HG02885 (cell line): ENCODE measurements at regions not wholly inside any gene's neighbourhood (a gene's known extent, or its start where the extent isn't known, plus 50 kb on each side); places are given as distances from the start of the nearest gene placed in this dataset.

Experiments
- ATAC-seq: cut with Tn5 transposase; IDR thresholded peaks from one replicate; pipeline ENCODE4 v1.9.1; 2021; ENCODE audit warnings: mild to moderate bottlenecking; ENCODE audit not compliant: unreplicated experiment, poor library complexity

- ATAC-seq = no peak
Measured at GRCh38 chr2:14330884-14331283, 301.6 kb upstream of the LRATD1 start.

GRCh38 chr2:14336759-14337382, 295.6 kb upstream of the LRATD1 start:
- no peak for ATAC-seq

- no peak for ATAC-seq
Measured at GRCh38 chr2:14340703-14341102, 291.8 kb upstream of the LRATD1 start.

- no peak for ATAC-seq
Measured at GRCh38 chr2:14342313-14342712, 290.2 kb upstream of the LRATD1 start.

- no peak for ATAC-seq
Measured at GRCh38 chr2:14344355-14344754, 288.2 kb upstream of the LRATD1 start.

- no peak for ATAC-seq
Measured at GRCh38 chr2:14348247-14348646, 284.3 kb upstream of the LRATD1 start.

GRCh38 chr2:14350856-14351255, 281.7 kb upstream of the LRATD1 start:
- no peak for ATAC-seq

GRCh38 chr2:14352067-14352466, 280.4 kb upstream of the LRATD1 start:
- no peak for ATAC-seq

GRCh38 chr2:14354231-14354630, 278.3 kb upstream of the LRATD1 start:
- no peak for ATAC-seq

GRCh38 chr2:14355102-14355501, 277.4 kb upstream of the LRATD1 start:
- no peak for ATAC-seq

GRCh38 chr2:14358339-14358738, 274.2 kb upstream of the LRATD1 start:
- ATAC-seq = no peak

GRCh38 chr2:14358774-14359173, 273.7 kb upstream of the LRATD1 start:
- no peak for ATAC-seq

- ATAC-seq = no peak
Measured at GRCh38 chr2:14363137-14363536, 269.4 kb upstream of the LRATD1 start.

GRCh38 chr2:14363976-14364375, 268.5 kb upstream of the LRATD1 start:
- no peak for ATAC-seq

- ATAC-seq = no peak
Measured at GRCh38 chr2:14364471-14364870, 268.0 kb upstream of the LRATD1 start.

- ATAC-seq = no peak
Measured at GRCh38 chr2:14385043-14385442, 247.5 kb upstream of the LRATD1 start.

GRCh38 chr2:14387332-14387731, 245.2 kb upstream of the LRATD1 start:
- no peak for ATAC-seq

- ATAC-seq = no peak
Measured at GRCh38 chr2:14388724-14389123, 243.8 kb upstream of the LRATD1 start.

- ATAC-seq = no peak
Measured at GRCh38 chr2:14396533-14397083, 235.9 kb upstream of the LRATD1 start.

- no peak for ATAC-seq
Measured at GRCh38 chr2:14398641-14399040, 233.9 kb upstream of the LRATD1 start.

- no peak for ATAC-seq
Measured at GRCh38 chr2:14401873-14402272, 230.6 kb upstream of the LRATD1 start.

- no peak for ATAC-seq
Measured at GRCh38 chr2:14408695-14409094, 223.8 kb upstream of the LRATD1 start.
